ENCODE measurements at regions not wholly inside any gene's neighbourhood (a gene's known extent, or its start where the extent isn't known, plus 50 kb on each side); places are given as distances from the start of the nearest gene placed in this dataset.

GRCh38 chr12:63036974-63037335 is 102.0 kb upstream of the PPM1H start:
- no peak for TF ChIP-seq EZH2 (IDR thresholded peaks at IDR 0.05; ENCODE audit: low read length, unreplicated experiment)
- TF ChIP-seq, protein P1, sequence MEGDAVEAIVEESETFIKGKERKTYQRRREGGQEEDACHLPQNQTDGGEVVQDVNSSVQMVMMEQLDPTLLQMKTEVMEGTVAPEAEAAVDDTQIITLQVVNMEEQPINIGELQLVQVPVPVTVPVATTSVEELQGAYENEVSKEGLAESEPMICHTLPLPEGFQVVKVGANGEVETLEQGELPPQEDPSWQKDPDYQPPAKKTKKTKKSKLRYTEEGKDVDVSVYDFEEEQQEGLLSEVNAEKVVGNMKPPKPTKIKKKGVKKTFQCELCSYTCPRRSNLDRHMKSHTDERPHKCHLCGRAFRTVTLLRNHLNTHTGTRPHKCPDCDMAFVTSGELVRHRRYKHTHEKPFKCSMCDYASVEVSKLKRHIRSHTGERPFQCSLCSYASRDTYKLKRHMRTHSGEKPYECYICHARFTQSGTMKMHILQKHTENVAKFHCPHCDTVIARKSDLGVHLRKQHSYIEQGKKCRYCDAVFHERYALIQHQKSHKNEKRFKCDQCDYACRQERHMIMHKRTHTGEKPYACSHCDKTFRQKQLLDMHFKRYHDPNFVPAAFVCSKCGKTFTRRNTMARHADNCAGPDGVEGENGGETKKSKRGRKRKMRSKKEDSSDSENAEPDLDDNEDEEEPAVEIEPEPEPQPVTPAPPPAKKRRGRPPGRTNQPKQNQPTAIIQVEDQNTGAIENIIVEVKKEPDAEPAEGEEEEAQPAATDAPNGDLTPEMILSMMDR (conservative IDR thresholded peaks at IDR 0.05; ENCODE audit: low read depth, low read length): no peak

All from PC-3 (cell line).